Lung (tissue), 11 donors: ENCODE measurements at regions not wholly inside any gene's neighbourhood (a gene's known extent, or its start where the extent isn't known, plus 50 kb on each side); places are given as distances from the start of the nearest gene placed in this dataset.

Source experiments
- ATAC-seq: fragments of 200-7000 bp; cut with Tn5 transposase; one replicate; pipeline ENCODE4 v1.9.1; 2020; ENCODE audit warnings: moderate number of reproducible peaks; ENCODE audit not compliant: insufficient read depth, low FRiP score
- DNase-seq, 3 donors: peaks; one replicate each; pipeline ENCODE4 v3.0.0-alpha.2; 2013 to 2017
- H3K27ac ChIP-seq, 2 donors: one replicate each; pipeline ENCODE4 v1.5.1; 2013; ENCODE audit warnings: mild to moderate bottlenecking in 2 of 2, moderate library complexity in 2 of 2, control low read depth in 1 of 2, inconsistent platforms in 1 of 2, low read depth in 1 of 2, low read length in 1 of 2
- H3K27me3 ChIP-seq, 3 donors: one replicate each; pipeline ENCODE4 v1.5.1; 2013; ENCODE audit warnings: low read length in 2 of 3; ENCODE audit not compliant: control insufficient read depth in 3 of 3, insufficient read depth in 3 of 3
- H3K36me3 ChIP-seq, 4 donors: one replicate each; pipeline ENCODE4 v1.5.1; 2013; ENCODE audit warnings: low read length in 4 of 4, mild to moderate bottlenecking in 1 of 4, moderate library complexity in 1 of 4; ENCODE audit not compliant: control insufficient read depth in 4 of 4, insufficient read depth in 4 of 4
- H3K4me1 ChIP-seq, 5 donors: one replicate each; pipeline ENCODE4 v1.5.1; 2013; ENCODE audit warnings: low read length in 5 of 5, mild to moderate bottlenecking in 2 of 5, moderate library complexity in 1 of 5; ENCODE audit not compliant: control insufficient read depth in 5 of 5, insufficient read depth in 5 of 5
- H3K4me3 ChIP-seq: one replicate; pipeline ENCODE4 v1.5.1; 2013; ENCODE audit warnings: mild to moderate bottlenecking, control low read depth, moderate library complexity
- H3K9ac ChIP-seq, 2 donors: one replicate each; pipeline ENCODE4 v1.5.1; 2013; ENCODE audit warnings: low read length in 2 of 2, control low read depth in 1 of 2; ENCODE audit not compliant: insufficient read depth in 1 of 2
- H3K9me3 ChIP-seq, 4 donors: one replicate each; pipeline ENCODE4 v1.5.1; 2013; ENCODE audit warnings: low read length in 3 of 4, mild to moderate bottlenecking in 1 of 4, moderate library complexity in 1 of 4; ENCODE audit not compliant: control insufficient read depth in 4 of 4, insufficient read depth in 3 of 4
- CTCF ChIP-seq: IDR thresholded peaks from 2 replicates; pipeline ENCODE4 v1.5.1; 2012; ENCODE audit warnings: mild to moderate bottlenecking; ENCODE audit errors: control extremely low read depth, extremely low read depth
- WGBS, 2 donors: extraction: QIAGEN DNeasy Blood & Tissue Kit; methylation state at CpG; one replicate each; pipeline ENCODE4 v1.1.7; 2013; 5-methylcytosine and 5-hydroxymethylcytosine counted together
- donor health status: control.
- donor health status: control.
- donor health status: Bipolar disorder and iron deficiency.
- donor health status: healthy.
- donor health status: DM: yes; HTN: yes; CAD: no.

- 44 to 61% methylated on average over 3 of the region's 3 CpGs for WGBS, 2 donors
- peak; percentile 69 to 86 (median 74) for DNase-seq
- peak overlapping the region in 1 of 2 donors; percentile 21 for H3K27ac ChIP-seq
Measured at GRCh38 chr13:79749984-79750551, 269.1 kb downstream of the NDFIP2 start.

GRCh38 chr13:79749566-79749965 lies 268.6 kb downstream of the NDFIP2 start:
- Histone ChIP-seq H3K4me3 (no peak overlapping the region), H3K36me3 (no peaks in the 10 kb centered on the region), H3K27me3 (no peaks in the 10 kb centered on the region), H3K9ac (no peak overlapping the region), H3K27ac (peak overlapping the region in 1 of 2 donors; percentile 21), H3K9me3 (no peaks in the 10 kb centered on the region), H3K4me1 (peaks cover 0 to 13% (median 3%) of the 10 kb centered on the region in 5 donors)
- WGBS, 2 donors, result 65 to 70% methylated on average over 2 of the region's 2 CpGs
- no peak for TF ChIP-seq CTCF
- no peak for DNase-seq
- ATAC-seq, result no peak

More at GRCh38 chr13:79749984-79750551, 269.1 kb downstream of the NDFIP2 start:
- Histone ChIP-seq H3K4me3 (no peak overlapping the region), H3K9ac (no peak overlapping the region), H3K27me3 (no peaks in the 10 kb centered on the region), H3K4me1 (peaks cover 0 to 13% (median 3%) of the 10 kb centered on the region in 5 donors), H3K9me3 (no peaks in the 10 kb centered on the region), H3K36me3 (no peaks in the 10 kb centered on the region)
- no peak for TF ChIP-seq CTCF
- ATAC-seq, result peak; percentile 87

- Histone ChIP-seq H3K9me3 (no peaks in the 10 kb centered on the region), H3K27me3 (no peaks in the 10 kb centered on the region), H3K4me1 (peaks cover 0 to 15% (median 7%) of the 10 kb centered on the region in 5 donors), H3K36me3 (no peaks in the 10 kb centered on the region), H3K9ac (no peak overlapping the region), H3K4me3 (no peak overlapping the region), H3K27ac (no peak overlapping the region)
- 67 to 69% methylated on average over 2 of the region's 2 CpGs for WGBS, 2 donors
- ATAC-seq (no peak), DNase-seq (no peak)
- no peak for TF ChIP-seq CTCF
Measured at GRCh38 chr13:79745081-79745480, 264.1 kb downstream of the NDFIP2 start.

GRCh38 chr13:79742923-79743322 lies 262.0 kb downstream of the NDFIP2 start:
- no peaks in the 10 kb centered on the region for H3K27me3 ChIP-seq
- ATAC-seq, result no peak

More at GRCh38 chr13:79742923-79743322, 262.0 kb downstream of the NDFIP2 start:
- Histone ChIP-seq H3K36me3 (no peaks in the 10 kb centered on the region), H3K4me3 (no peak overlapping the region), H3K9me3 (no peaks in the 10 kb centered on the region), H3K27ac (no peak overlapping the region), H3K4me1 (peaks cover 0 to 7% (median 3%) of the 10 kb centered on the region in 5 donors), H3K9ac (no peak overlapping the region)
- no peak for TF ChIP-seq CTCF
- WGBS, 2 donors, result 88 to 93% methylated on average over 3 of the region's 3 CpGs
- no peak for DNase-seq
